Left hindlimb (tissue), 1 donor: ENCODE measurements at regions not wholly inside any gene's neighbourhood (a gene's known extent, or its start where the extent isn't known, plus 50 kb on each side); places are given as distances from the start of the nearest gene placed in this dataset.
"Not testable (repeated sequence)": the region's sequence is repeated elsewhere in the genome, so short reads cannot be mapped to it uniquely, and the experiment has no call there.

Experiments
- DNase-seq: peaks from one replicate; pipeline ENCODE4 v3.0.0-alpha.2; 2018

DNA sequence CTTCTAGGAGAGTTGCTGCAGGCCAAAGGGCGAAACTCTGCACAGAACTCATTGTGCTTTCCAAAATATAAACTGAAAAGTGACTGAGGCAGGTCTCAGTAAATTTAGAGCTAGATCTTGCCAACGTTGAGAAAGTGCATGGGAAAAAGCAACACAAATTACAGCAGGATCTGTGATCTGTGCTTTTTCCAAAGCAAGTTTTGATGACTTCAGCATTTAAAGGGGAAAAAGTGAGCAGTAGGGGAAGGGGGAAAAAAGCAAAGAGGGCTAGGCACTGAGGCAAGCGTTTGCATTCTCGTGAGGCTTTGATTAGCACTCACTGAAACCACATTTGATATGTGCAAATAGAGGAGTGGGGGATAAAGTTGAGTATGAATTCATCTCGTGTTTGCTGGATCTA, 351.5 kb upstream of the NPAP1 start:
- DNase-seq = not testable (repeated sequence)

DNA sequence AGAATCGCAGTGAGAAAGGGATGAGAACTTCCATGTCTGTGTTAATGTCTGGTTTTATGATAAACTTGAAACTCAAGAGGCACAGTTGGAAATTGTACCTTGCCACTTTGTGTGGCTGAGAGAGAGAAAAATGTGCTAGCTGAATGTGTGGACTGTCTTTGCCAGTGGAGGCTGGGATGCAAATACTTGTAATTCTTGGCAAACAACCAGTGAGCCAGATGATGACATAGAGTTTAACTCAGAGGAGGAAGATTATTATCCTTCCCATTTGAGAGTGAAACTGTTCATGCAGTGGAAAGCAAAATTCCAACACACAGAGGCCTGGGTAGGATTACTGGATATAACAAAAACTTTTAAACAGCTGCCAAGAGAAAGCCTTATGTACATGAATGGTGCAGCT, 349.1 kb upstream of the NPAP1 start:
- DNase-seq = not testable (repeated sequence)

DNA sequence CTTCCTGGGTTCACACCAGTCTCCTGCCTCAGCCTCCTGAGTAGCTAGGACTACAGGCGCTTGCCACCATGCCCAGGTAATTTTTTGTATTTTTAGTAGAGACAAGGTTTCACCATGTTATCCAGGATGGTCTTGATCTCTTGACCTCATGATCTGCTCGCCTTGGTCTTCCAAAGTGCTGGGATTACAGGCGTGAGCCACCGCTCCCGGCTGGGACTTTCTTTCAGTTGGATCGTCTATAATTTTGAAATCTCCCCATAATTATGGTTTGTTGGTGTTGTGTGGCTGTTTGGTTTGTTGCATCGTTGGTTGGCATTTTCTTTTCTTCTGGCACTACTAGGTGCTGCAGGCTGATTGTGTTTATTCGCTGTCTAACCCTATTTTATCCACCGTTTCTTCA, 343.6 kb upstream of the NPAP1 start:
- not testable (repeated sequence) for DNase-seq

DNA sequence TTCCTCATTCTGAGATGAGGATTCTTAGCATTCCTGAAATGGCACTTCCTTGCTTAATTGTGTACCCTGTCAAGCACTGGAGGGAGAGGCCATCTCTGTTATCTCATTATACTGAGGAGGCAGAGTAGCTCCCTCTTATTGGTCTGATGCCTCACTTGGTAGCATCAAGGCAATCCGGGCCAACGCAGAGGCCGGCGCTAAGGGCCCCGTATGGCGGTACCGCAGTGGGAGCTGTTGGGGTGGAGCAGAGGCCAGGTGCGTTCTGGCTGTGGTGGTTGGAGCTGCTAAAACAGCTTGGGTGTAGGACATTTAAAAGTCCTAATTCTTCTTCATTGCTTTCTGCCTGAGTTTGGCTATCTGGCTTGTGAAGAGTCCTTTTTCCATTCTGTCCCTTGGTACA, 333.7 kb upstream of the NPAP1 start:
- DNase-seq = not testable (repeated sequence)

DNA sequence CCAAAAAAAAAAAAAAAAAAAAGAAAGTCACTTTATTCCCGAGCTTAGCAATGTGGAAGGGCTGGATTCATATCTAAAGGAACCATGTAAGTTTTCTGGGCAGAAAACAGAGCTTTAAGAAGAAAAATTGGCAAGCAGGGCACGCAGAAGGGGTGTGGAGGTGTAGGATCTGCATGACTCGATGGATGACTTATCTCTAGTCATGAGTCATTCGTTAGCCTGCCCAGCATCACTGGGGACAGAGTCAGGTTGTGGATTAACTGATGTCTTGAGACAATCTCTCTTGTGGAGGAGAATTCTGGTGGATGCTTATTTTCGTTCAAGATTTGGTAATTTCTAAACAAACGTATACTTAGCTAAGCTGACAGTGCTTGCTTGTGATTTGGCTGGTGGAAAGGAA, 322.8 kb upstream of the NPAP1 start:
- not testable (repeated sequence) for DNase-seq

DNA sequence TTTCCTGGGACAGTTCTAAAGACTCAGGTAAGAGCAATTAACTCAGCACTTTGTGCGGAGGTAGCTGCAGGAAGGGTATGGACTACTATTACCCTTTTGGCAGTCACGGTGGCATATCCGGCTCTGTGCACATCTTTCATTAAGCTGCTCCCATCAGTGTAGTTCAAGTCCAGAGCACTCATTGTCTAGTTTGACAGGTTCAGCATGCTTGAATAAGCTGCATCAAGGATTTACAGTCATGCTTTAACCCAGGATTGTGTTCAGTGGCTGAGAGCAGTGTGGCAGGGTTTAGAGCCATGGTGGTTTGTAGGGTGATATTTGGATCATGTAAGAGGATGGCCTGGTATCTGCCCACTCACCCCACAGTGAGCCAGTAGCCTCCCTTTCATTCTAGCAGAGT, 294.5 kb upstream of the NPAP1 start:
- not testable (repeated sequence) for DNase-seq

DNA sequence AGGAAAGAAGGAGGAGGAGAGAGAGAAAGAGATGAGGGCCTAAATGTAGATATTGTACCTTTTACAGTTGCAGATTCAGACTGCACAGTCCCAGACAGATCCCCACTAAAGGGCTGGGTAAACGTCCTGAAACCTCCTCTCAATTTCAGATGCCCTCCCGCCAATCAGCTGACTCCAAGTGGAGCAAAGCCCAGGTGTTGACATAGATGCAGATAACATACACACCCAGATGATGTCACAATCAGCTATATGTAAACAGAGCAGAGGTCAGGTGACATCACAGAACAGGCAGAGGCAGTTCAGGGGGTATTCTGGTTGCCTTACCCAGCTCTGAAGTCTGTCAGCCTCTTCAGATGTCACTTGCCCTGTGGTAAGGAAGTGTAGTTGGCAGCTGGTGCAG, 290.3 kb upstream of the NPAP1 start:
- not testable (repeated sequence) for DNase-seq

DNA sequence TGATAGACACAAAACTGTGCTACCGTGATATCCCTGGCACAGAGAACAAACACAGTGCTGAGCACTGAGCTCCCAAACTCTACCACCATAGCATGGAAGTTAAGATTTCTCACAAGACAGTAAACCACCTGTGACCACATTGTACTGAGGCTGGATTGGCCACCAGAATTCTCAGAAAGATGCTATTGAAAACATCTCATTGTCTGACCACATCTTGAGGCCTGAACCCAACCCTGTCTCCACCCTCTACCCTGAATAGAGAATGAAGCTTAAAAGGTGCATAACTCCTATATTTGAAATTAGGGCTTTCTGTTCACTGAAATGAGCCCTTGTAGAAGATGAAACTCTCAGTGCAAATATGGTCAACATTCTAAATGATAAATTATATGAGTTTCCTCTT, 281.3 kb upstream of the NPAP1 start:
- DNase-seq = no peak

DNA sequence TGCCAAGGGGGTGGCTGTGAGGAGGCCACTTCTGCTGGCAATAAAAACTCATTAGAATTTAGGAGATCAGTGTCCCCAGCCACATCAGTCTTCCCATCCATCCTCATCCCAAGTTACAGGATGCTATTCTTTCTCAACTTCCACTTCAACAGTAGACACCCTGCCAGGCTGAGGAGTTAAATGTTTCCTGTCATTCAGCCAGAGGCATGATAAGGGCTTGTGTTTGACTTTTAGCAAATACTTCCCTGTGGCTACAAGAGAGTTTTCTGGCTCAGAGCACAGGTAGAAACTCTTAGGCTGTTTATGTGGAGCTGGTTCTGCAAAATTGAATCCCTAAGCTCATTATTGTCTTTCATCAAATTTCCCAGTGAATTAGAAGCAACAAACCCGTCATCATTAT, 262.9 kb upstream of the NPAP1 start:
- not testable (repeated sequence) for DNase-seq

DNA sequence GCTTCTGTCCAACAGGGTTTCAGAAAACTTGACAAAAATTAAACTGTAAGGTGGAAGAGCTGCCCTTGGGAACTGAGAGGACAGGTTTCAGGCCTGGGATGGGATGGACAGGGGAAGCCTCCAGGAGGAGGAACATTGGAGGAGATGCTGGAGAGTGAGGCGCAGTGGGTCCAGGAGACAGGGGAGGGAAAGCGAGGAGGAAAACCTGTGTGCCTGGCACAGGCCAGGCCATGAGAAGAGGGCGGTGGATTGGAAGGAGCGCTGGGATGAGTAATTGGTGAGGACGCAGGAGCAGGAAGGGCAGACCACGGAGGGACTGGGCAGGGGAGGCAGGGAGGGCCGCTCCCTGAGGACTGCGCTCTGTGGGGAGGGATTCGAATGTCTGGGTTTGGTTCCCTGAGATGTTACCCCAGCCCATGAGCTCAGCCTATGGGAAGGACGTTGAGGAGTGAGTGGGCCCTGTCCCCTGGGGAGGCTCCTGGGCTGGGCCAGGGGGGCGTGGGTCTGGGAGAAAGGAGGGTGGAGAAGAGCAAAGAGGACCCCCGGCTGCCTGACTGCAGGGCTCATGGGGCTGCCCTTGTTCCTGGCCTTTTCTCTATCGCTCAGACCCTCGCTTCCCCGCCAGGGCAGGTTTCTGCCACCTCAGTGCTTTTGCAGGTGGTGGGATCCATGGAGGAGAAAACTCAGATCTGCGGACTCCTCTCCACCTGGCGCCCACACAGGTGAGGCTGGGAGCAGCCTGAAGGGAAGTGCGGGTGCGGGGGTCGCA, 249.1 kb upstream of the NPAP1 start:
- not testable (repeated sequence) for DNase-seq

DNA sequence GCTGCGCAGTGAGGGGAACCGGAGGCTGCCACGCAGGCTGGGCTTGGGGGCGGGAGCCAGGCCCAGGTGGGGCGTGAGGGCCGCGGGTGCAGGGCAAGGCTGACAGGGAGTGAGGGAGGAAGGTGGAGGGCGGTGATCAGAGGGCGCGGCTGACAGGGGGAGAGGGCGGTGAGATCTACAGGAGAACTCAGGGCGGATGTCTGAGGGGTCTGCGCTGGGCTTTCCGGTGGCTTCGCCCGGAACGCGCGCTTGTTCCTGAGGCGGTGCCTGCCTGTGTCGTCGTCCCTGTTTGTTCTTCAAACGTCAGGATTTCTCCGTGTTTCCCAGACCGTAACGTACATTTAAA, 248.5 kb upstream of the NPAP1 start:
- peak; percentile 34 for DNase-seq

DNA sequence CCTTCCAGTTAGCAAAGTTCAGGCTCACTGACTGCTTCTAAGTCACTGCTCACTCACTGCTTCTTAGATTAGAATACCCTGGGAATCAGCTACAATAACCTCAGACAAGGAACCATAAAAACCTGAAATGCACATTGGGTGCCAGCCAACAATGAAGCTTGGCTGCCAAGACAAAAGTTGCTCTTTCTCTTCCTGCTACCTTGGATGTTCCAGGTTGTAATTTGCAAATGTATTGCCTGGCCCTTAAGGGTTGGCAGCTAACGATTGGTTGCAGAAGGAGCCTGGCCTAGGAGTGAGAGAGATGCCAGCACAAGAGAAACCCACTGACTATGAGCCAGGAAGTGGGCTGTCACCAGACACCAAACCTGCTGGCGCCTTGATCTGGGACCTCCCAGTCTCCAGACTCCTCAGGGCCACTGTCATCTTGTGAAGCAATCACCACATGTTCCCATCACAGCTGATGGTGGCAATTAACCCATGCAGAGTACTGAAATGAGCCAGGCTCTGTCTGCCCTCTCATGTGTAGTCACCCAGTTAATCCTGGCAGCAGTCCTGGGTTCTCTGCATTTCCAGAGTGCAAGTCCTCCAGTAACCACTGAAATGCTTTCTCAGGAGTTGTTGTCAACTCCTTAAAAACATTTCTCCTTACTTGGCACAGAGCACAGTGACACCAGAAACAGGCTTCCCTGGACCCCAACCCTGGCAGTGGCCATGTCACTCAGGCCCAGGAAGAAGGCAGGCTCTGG, 240.3 kb upstream of the NPAP1 start:
- not testable (repeated sequence) for DNase-seq

DNA sequence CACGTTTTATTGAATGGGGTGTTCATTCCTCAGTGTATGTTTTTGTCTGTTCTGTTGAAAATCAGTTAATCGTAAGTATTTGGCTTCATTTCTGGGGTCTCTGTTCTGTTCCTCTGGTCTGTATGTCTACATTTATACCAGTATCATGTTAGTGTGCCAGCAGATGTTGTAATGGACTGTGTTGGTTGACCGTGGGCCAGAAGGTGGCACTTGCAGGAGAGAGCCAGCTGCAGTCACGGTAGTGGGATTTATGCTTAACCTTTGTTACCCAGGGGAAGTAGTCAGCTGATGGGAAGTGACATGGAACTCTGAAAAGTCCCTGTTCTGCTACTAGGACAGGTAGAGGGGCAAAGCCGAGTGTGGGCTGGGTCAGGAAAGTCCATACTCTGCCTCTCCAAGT, 238.3 kb upstream of the NPAP1 start:
- not testable (repeated sequence) for DNase-seq

DNA sequence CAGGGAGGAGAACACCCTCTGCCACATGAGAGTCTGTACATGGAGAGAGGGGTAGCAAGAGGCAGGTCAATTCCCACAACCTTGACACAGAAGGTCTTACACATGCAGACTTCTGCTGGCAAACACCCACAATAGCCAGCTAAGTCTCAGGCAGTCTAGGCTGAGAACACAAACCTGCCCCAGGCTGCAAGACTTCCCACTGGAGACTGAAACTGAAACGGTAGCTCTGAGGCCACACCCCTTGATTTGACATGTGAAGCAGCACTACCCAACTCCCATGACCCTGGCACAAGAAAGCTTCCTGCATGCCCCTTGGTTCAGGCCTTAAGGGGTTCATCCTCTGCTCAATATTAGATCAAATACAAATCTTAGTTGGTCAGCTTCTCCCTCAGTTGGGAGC, 237.8 kb upstream of the NPAP1 start:
- DNase-seq = not testable (repeated sequence)

DNA sequence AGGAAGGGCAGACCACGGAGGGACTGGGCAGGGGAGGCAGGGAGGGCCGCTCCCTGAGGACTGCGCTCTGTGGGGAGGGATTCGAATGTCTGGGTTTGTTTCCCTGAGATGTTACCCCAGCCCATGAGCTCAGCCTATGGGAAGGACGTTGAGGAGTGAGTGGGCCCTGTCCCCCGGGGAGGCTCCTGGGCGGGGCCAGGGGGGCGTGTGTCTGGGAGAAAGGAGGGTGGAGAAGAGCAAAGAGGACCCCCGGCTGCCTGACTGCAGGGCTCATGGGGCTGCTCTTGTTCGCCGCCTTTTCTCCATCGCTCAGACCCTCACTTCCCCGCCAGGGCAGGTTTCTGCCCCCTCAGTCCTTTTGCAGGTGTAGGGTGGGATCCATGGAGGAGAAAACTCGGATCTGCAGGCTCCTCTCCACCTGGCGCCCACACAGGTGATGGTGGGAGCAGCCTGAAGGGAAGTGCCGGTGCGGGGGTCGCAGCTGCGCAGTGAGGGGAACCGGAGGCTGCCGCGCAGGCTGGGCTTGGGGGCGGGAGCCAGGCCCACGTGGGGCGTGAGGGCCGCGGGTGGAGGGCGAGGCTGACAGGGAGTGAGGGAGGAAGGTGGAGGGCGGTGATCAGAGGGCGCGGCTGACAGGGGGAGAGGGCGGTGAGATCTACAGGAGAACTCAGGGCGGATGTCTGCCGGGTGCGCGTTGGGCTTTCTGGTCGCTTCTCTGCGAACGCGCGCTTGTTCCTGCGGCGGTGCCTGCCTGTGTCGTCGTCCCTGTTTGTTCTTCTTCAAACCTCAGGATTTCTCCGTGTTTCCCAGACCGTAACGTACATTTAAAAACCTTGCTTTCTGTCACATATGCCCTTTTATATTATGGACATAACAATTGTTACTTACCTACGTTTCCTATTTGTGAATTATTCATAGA, 198.2 kb upstream of the NPAP1 start:
- not testable (repeated sequence) for DNase-seq

DNA sequence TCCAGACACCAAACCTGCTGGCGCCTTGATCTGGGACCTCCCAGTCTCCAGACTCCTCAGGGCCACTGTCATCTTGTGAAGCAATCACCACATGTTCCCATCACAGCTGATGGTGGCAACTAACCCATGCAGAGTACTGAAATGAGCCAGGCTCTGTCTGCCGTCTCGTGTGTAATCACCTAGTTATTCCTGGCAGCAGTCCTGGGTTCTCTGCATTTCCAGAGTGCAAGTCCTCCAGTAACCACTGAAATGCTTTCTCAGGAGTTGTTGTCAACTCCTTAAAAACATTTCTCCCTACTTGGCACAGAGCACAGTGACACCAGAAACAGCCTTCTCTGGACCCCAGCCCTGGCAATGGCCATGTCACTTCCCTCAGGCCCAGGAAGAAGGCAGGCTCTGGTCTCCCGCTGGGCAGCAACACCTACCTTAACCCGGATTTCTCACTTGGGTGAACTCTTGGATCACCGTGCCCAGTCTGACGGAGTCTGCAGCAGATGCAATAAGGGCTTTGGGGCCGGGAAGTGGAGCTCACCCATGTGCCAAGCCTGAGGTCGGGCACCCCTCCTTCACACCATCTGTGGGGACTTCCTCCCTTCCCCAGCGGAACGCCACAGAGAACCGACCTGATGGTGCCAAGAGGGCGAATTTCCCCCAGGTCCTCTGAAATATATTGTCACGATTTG, 189.5 kb upstream of the NPAP1 start:
- DNase-seq = peak; percentile 28

DNA sequence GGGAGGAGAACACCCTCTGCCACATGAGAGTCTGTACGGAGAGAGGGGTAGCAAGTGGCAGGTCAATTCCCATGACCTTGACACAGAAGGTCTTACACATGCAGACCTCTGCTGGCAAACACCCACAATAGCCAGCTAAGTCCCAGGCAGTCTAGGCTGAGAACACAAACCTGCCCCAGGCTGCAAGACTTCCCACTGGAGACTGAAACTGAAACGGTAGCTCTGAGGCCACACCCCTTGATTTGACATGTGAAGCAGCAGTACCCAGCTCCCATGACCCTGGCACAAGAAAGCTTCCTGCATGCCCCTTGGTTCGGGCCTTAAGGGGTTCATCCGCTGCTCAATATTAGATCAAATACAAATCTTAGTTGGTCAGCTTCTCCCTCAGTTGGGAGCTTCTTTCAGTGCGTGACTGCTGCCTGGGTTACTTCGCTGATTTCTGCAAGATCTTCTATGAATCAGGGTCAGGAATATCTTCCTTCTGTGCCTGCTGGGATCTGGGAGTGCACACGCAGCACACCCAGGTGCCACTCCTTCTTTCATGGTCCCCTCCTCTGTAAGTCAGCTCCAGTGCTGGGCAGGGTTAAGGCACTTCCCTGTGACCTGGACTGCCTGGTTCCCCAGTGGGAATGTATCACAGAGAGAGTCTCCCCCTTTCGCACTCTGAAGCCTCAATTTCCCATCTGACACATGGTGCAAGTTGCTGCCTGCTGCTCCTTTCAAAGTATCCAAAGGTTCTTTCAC, 187.2 kb upstream of the NPAP1 start:
- not testable (repeated sequence) for DNase-seq

DNA sequence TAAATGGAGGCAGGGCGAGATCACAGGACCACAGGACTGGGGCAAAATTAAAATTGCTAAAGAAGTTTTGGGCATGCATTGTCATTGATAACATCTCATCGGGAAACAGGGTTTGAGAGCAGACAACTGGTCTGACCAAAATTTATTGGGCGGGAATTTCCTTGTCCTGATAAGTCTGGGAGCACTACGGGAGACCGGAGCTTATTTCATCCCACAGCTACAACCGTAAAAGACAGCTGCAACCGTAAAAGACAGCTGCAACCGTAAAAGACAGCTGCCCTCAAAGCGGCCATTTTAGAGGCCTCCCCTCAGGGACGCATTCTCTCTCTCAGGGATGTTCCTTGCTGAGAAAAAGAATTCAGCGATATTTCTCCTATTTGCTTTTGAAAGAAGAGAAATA, 170.4 kb upstream of the NPAP1 start:
- not testable (repeated sequence) for DNase-seq

DNA sequence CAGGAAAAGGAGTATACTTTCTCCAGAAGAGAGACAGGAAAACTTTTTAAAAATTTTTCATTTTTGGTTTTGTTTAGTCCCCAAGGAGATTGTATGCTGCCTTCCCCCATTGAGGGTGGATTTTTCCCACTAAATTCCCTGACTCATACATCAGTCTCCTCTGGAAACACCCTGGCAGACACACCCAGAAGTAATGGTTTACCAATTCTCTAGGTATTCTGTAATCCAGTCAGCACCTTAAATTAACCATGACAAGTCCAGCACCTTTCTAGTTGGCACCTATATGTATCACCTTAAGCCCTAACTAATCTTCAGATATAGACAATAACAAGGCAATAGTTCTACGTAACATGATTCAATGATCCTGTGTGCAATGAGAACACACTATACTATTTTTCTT, 165.9 kb upstream of the NPAP1 start:
- not testable (repeated sequence) for DNase-seq

DNA sequence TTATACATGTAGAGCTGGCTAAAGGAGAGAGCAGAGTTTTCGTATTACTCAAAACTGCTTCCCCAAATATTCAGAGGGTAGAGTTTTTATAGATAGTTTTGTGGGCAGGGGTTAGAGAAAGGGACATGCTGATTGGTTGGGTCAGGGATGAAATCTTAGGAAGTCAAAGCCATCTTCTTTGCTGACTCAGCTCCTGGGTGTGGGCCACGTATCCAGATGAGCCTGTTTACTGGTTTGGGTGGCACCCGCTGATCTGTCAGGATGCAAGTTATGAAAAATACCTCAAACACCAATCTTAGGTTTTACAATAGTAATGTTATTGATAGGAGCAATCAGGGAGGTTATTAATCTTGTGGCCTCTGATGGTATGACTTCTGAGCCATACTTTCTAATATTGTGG, 164.0 kb upstream of the NPAP1 start:
- DNase-seq = not testable (repeated sequence)

DNA sequence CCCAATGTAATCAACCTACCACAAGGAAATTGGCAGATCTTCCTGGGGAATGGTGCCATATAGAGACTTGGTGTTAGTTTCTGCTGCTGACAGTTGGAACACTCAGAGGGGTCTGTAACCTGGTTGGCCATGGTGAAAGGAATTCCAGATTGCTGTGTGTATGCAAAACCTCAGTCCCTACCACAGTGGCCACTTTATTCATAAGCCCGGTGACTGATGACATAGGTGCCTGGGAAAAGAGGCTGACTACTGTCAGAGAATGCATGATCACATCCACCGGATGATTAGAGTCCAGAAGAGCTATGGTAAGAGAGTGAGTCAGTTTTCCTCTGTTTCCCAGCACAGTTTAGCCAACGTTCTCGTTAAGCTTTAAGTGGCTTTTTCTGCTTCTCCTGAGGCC, 156.8 kb upstream of the NPAP1 start:
- not testable (repeated sequence) for DNase-seq

DNA sequence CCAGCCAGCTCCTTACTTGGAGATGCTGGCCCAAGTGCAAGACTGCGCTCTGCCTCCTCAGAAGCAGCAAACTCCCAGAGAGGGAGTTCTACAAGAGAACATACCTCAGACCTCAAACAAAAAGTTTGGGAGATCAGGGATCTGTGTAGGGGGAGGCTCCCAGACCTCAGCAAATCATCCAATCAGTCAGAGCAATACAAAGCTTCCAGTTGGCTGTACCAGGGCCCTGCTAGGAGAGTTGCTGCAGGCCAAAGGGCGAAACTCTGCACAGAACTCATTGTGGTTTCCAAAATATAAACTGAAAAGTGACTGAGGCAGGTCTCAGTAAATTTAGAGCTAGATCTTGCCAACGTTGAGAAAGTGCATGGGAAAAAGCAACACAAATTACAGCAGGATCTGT, 144.3 kb upstream of the NPAP1 start:
- not testable (repeated sequence) for DNase-seq
